Heart left ventricle (tissue), 16 donors: ENCODE measurements at regions not wholly inside any gene's neighbourhood (a gene's known extent, or its start where the extent isn't known, plus 50 kb on each side); places are given as distances from the start of the nearest gene placed in this dataset.

Source experiments
- ATAC-seq, 4 donors: fragments of 200-7000 bp; cut with Tn5 transposase; one replicate each; pipeline ENCODE4 v1.9.1; 2020 to 2022; ENCODE audit warnings: moderate library complexity in 4 of 4, mild to moderate bottlenecking in 3 of 4, moderate number of reproducible peaks in 1 of 4
- DNase-seq, 5 donors: peaks; one replicate each; pipeline ENCODE4 v3.0.0-alpha.2; 2020
- H3K27ac ChIP-seq, 12 donors: fragments of 200-600 bp; sonication (generic) in 4 of 12; one replicate each; pipeline versions ENCODE4 v1.5.0 to v1.8.0; 2016 to 2022; ENCODE audit warnings: mild to moderate bottlenecking in 2 of 12
- H3K27me3 ChIP-seq, 9 donors: fragments of 200-600 bp; sonication (generic) in 2 of 9; one replicate each; pipeline versions ENCODE4 v1.5.1 to v1.8.0; 2016 to 2022; ENCODE audit warnings: mild to moderate bottlenecking in 3 of 9
- H3K36me3 ChIP-seq, 9 donors: fragments of 200-600 bp; sonication (generic) in 2 of 9; one replicate each; pipeline versions ENCODE4 v1.5.0 to v1.8.0; 2018 to 2022; ENCODE audit warnings: mild to moderate bottlenecking in 2 of 9
- H3K4me1 ChIP-seq, 12 donors: fragments of 200-600 bp; sonication (generic) in 4 of 12; one replicate each; pipeline versions ENCODE4 v1.5.0 to v1.8.0; 2016 to 2022; ENCODE audit warnings: mild to moderate bottlenecking in 3 of 12
- H3K4me3 ChIP-seq, 12 donors: fragments of 200-600 bp; sonication (generic) in 4 of 12; one replicate each; pipeline versions ENCODE4 v1.5.0 to v1.8.0; 2017 to 2022; ENCODE audit warnings: mild to moderate bottlenecking in 9 of 12, moderate library complexity in 4 of 12
- H3K9me3 ChIP-seq, 12 donors: fragments of 200-600 bp; sonication (generic) in 4 of 12; one replicate each; pipeline versions ENCODE4 v1.5.0 to v1.8.0; 2016 to 2022; ENCODE audit warnings: mild to moderate bottlenecking in 1 of 12
- POLR2A ChIP-seq, 2 donors: fragments of 450-650 bp; IDR thresholded peaks; one replicate each; pipeline ENCODE4 v1.6.1; 2017; ENCODE audit warnings: antibody characterized with exemption in 2 of 2, mild to moderate bottlenecking in 2 of 2, moderate library complexity in 2 of 2
- WGBS, 4 donors: extraction: QIAGEN DNeasy Blood & Tissue Kit in 2 of 4; methylation state at CpG; one replicate each; pipeline versions ENCODE4 v1.1.5 to v1.1.7; 2013 to 2018; 5-methylcytosine and 5-hydroxymethylcytosine counted together
- intact Hi-C, 10 donors: fragments of 100-400 bp; cut with DNase I; formaldehyde crosslinking; loops; one replicate each; pipeline versions ENCODE4 v1.11.1 to v1.14.2; 2022
- TF ChIP-seq, protein P1 (sequence below), 12 donors: fragments of 200-600 bp; sonication (generic) in 4 of 12; IDR thresholded peaks; one replicate each; pipeline versions ENCODE4 v1.5.0 to v1.8.0; 2018 to 2022; ENCODE audit warnings: antibody characterized with exemption in 12 of 12, mild to moderate bottlenecking in 5 of 12
- donor health status: ischemic (EF 13 %, LVEDD 7.1; RV severe dilation, severe dysfunction).
- donor health status: healthy with polysubstance abuse.
- donor health status: DM: no; HTN: yes; CAD: no.
- donor health status: DM: no; HTN: no; CAD: no.
- donor health status: ischemic (EF 25% LVEDD 6.9; RV normal size, moderate dysfunction).
- donor health status: ischemic (EF 25% LVEDD 5.7; RV mildly dilated, moderate dysfunction).
- donor health status: healthy.
- donor health status: DM: yes; HTN: yes; CAD: no.
- donor health status: ischemic (EF 35%, LVEDD 5.7; RV mildly dilated, moderate dysfunction).
- donor health status: nonischemic (EF 11% LVEDD 7.7; RV severe dilation, severe dysfunction).
- donor health status: DM: yes; HTN: yes; CAD: no.
- donor health status: PGD.
- donor health status: ischemic (EF 29% LVEDD 5.4; RV normal size, mild dysfunction).
- donor health status: nonischemic (EF 23%, LVEDD 6.1; RV moderate dilation, normal function).

DNA sequence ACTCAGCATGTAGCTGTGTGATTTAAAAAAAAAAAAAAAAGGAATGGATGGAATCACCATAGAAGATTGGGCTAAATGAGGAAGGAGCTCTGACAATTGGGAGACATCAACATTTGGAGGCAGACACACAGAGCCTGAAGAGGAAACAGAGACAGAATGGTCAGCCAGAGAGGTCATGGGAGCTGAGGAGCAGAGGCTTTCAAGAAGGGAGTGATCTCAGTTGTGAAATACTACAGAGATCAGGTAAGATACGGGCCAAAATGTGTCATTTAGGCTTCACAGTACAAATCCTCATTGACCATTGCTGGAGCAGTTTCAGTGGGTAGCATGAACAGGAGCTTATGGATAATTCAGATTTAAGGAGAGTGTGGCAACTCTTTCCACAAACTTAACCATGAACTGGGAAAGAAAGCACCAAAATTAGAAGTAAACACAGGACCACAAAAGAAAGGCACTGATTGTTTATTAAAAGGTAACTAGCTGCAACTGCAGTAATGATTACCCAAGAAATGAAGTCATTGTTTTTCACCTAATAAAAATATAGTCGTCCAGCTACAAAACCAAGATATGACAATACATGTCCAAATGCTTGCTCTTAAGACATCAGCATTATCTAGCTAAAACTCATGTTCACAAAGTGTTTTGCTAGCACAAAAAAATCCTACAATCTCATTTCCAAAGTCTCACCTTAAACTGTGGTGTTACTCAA is 203.2 kb downstream of the DHX15 start:
- H3K36me3 ChIP-seq = no peaks in the 10 kb centered on the region
- DNase-seq (no peak), ATAC-seq (no peak)
- no peak overlapping the region for H3K4me3 ChIP-seq
- no peak for TF ChIP-seq POLR2A (IDR thresholded peaks at IDR 0.05)
- TF ChIP-seq, protein P1, sequence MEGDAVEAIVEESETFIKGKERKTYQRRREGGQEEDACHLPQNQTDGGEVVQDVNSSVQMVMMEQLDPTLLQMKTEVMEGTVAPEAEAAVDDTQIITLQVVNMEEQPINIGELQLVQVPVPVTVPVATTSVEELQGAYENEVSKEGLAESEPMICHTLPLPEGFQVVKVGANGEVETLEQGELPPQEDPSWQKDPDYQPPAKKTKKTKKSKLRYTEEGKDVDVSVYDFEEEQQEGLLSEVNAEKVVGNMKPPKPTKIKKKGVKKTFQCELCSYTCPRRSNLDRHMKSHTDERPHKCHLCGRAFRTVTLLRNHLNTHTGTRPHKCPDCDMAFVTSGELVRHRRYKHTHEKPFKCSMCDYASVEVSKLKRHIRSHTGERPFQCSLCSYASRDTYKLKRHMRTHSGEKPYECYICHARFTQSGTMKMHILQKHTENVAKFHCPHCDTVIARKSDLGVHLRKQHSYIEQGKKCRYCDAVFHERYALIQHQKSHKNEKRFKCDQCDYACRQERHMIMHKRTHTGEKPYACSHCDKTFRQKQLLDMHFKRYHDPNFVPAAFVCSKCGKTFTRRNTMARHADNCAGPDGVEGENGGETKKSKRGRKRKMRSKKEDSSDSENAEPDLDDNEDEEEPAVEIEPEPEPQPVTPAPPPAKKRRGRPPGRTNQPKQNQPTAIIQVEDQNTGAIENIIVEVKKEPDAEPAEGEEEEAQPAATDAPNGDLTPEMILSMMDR (IDR thresholded peaks at IDR 0.05) = no peak
- H3K27me3 ChIP-seq = no peaks in the 10 kb centered on the region
- H3K4me1 ChIP-seq = no peaks in the 10 kb centered on the region
- no peak overlapping the region for H3K27ac ChIP-seq
- intact Hi-C loops = no loop called here
- WGBS, 4 donors = 58 to 75% (median 67%) methylated on average over 2 of the region's 2 CpGs
- peaks cover 0 to 9% (median 0%) of the 10 kb centered on the region in 12 donors for H3K9me3 ChIP-seq

DNA sequence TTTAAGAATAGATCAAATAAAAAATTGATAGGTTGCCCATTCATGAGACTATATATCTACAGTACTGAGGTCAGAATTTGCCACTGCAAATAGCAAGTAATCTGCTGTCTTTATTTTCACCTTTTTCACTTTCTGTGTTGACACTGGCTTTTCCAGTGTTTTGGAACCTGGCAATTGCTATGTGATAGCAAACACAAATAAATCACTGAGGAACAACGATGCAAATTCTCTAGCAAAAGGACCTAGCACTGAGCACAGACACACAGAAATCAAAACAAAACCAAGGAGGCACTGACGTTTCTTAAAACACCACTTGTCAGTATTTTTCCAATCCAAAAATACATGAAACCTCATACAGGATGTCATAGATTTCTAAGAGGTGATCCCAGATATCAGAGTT is 210.7 kb downstream of the DHX15 start:
- Histone ChIP-seq H3K36me3 (no peaks in the 10 kb centered on the region), H3K9me3 (no peaks in the 10 kb centered on the region), H3K27ac (no peak overlapping the region), H3K27me3 (no peaks in the 10 kb centered on the region), H3K4me3 (peak overlapping the region in 1 of 12 donors; percentile 5), H3K4me1 (peaks cover 0 to 16% (median 0%) of the 10 kb centered on the region in 12 donors)
- 29 to 46% (median 37%) methylated on average over 2 of the region's 2 CpGs for WGBS, 4 donors
- no peak for ATAC-seq
- no peak for TF ChIP-seq POLR2A (IDR thresholded peaks at IDR 0.05)
- TF ChIP-seq, protein P1 (IDR thresholded peaks at IDR 0.05) = no peak
- intact Hi-C loops = no loop called here
- DNase-seq = no peak

DNA sequence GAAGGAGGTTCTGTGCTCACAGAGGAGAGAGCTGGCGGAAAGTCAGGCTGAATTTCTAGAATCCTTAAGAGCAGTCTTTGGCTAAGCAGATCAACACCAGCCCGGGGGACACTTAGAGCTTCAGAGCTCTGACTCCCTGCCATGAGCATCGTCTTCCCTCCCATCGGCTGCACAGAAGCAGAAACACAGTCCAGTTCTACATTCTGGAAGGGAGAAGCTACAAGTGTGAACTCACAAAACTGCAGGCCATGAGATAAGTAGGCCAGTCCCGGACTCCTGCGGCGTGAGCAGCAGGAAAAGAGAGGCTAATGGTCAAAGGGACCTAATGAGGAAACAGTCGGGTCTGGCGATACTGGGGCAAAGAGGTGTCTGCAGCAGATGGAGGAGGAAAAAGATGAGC is 211.5 kb downstream of the DHX15 start:
- 51 to 66% (median 59%) methylated on average over 9 of the region's 9 CpGs for WGBS, 4 donors
- ATAC-seq = peak; percentile 15 to 50 (median 32)
- no peaks in the 10 kb centered on the region for H3K36me3 ChIP-seq
- no peaks in the 10 kb centered on the region for H3K9me3 ChIP-seq
- peak overlapping the region in 1 of 12 donors; percentile 5 for H3K4me3 ChIP-seq
- no peaks in the 10 kb centered on the region for H3K27me3 ChIP-seq
- intact Hi-C loops = no loop called here
- peaks cover 0 to 16% (median 0%) of the 10 kb centered on the region in 12 donors for H3K4me1 ChIP-seq
- H3K27ac ChIP-seq = peak overlapping the region in 1 of 12 donors; percentile 10
- TF ChIP-seq, protein P1 (IDR thresholded peaks at IDR 0.05) = no peak
- TF ChIP-seq POLR2A (IDR thresholded peaks at IDR 0.05) = no peak
- DNase-seq = no peak

DNA sequence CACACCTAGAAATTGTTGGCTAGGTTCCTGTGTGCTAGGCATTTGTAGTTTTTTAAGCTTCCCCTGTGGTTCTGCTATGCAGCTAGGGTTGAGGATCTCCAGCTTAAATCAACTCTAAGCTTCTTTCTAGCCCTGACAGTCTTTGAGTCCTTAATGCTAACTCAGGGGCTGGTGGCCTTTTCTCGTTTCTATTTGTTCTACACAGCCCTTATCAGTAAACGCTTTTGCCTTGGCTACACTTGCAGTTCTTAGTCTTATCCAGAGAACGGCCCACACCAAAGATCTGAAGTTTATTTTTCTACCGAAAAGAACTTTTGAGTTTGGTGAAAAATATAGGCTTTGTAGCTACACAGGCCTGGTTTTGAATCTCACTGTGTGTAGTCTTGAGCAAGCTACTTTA is 212.0 kb downstream of the DHX15 start:
- Histone ChIP-seq H3K4me3 (no peak overlapping the region), H3K27ac (peak overlapping the region in 1 of 12 donors; percentile 10), H3K27me3 (no peaks in the 10 kb centered on the region), H3K9me3 (no peaks in the 10 kb centered on the region), H3K36me3 (no peaks in the 10 kb centered on the region), H3K4me1 (peaks cover 0 to 16% (median 0%) of the 10 kb centered on the region in 12 donors)
- TF ChIP-seq POLR2A (IDR thresholded peaks at IDR 0.05) = no peak
- TF ChIP-seq, protein P1 (IDR thresholded peaks at IDR 0.05) = no peak
- DNase-seq = no peak
- 47 to 58% (median 53%) methylated on average over 4 of the region's 4 CpGs for WGBS, 4 donors
- peak in 3 of 4 donors; percentile 11 to 46 (median 42) for ATAC-seq
- intact Hi-C loops = no loop called here
